ENCODE measurements at regions not wholly inside any gene's neighbourhood (a gene's known extent, or its start where the extent isn't known, plus 50 kb on each side); places are given as distances from the start of the nearest gene placed in this dataset.
"Not testable (repeated sequence)": the region's sequence is repeated elsewhere in the genome, so short reads cannot be mapped to it uniquely, and the experiment has no call there.

DNA sequence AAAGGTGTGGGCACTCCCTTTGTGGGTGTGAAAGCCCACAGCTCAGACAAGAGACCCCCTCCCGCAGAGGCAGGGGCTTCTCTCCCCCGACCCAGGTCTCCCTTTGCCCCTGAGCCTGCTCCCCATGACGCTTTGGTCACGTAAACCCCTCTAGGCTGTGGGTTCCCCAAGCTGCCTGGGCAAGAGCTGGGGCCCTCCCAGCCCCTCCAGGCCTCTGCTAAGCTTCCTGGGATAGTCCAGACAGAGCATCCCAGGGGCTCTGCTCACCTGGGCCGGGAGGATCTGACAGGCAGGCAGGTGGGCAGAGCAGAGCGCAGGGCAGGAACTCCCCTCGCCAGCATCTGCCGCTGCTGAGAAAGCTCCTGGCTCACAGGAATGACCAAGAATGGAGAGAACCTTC is 177.3 kb downstream of the BANP start:
- FAIRE-seq (no peak), DNase-seq (ENCODE audit: insufficient read length, low spot score) (no peak)

DNA sequence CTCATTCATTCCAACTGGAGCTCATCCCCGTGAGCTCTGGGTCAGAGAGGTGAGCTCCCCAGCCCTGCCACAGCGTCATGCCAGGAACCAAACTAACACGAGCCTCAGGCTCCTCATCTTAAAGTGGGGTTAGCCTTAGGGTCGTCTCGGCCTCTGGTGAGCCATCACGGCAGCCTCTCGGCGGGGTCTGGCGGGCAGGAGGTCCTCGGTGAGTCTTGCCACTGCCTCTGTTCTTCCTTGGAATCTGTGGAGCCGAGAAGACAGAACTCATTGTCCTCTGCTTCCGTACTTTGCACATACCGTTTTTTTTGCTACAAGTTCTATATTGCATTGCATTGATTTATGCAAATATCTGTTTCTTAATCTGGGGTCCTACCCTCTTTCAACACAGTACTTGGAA is 177.9 kb downstream of the BANP start:
- DNase-seq (ENCODE audit: insufficient read length, low spot score); FAIRE-seq: not testable (repeated sequence)

DNA sequence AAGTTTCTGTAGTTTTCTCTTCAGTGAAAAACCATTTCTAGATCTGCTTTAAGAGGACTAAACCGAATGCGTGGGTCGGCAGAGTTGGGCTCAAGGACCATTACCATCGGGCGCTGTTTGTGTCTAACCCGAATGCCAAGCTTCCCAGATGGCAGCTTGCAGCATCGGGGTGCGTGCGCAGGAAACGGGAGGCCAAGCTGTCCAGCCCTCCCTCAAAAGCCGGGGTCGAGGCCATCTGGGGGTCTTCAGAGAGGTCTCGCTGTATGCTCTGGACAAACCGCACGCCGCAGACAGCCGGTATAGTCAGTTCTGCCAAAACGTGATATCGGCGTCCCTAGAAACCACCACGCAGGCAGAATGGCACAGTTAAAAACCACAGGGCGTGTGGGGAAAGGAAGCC is 178.8 kb downstream of the BANP start:
- DNase-seq (ENCODE audit: insufficient read length, low spot score) (no peak), FAIRE-seq (no peak)

DNA sequence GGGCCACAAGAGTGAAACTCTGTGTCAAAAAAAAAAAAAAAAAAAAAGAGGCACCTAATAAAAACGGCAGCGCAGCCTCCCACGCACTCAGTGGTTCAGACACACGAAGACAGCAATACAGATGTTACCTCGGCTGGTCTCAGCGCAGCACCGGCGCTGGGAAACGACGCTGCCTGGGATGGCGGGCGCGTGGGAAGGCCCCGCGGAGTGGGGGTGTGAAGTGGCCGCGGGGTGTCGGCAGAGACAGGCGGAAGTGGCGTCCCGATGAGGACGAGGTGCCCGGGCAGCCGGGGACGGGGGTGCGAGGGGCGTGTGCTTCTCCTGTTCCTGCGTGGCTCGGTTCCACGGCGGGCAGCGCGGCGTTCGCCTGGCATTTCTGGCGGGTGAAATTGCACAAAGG is 179.4 kb downstream of the BANP start:
- FAIRE-seq, result no peak
- DNase-seq (ENCODE audit: insufficient read length, low spot score), result no peak

DNA sequence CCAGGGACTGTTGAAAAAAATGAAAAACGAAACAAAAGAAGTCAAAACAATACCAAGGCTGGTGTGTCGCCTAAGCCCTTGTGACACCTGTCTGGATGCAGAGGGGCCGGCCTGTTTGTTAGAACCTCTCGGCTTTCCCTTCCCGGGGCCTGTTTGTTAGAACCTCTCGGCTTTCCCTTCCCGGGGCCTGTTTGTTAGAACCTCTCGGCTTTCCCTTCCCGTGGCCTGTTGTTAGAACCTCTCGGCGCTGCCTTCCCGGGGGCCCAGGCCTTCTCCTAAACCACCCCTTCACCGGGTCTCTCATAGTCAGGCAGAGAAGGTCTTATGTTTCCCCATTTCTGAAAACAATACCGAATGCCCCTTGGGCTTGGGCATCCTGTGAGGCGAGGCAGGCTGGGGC is 180.0 kb downstream of the BANP start:
- FAIRE-seq (no peak), DNase-seq (ENCODE audit: insufficient read length, low spot score) (no peak)

DNA sequence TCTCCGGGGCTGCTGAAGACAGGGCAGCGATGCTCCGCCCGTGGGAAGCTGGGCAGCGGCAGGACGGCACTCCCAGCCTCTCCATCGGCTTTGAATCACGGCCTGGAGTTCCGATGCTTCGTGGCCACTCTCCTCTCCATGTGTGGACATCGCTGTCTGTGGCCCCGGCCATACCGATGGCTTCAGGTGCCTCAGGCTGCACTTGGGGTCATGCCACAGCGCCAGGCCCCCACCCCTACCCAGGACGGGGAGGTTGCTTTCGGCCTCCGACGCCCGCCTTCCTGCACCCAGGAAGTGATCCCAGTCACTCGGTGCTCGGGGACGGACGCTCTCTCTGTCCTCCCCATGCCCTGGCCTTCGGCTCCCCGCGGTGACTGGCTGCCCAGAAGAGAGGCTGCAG is 180.7 kb downstream of the BANP start:
- DNase-seq (ENCODE audit: insufficient read length, low spot score), result no peak
- FAIRE-seq, result no peak

DNA sequence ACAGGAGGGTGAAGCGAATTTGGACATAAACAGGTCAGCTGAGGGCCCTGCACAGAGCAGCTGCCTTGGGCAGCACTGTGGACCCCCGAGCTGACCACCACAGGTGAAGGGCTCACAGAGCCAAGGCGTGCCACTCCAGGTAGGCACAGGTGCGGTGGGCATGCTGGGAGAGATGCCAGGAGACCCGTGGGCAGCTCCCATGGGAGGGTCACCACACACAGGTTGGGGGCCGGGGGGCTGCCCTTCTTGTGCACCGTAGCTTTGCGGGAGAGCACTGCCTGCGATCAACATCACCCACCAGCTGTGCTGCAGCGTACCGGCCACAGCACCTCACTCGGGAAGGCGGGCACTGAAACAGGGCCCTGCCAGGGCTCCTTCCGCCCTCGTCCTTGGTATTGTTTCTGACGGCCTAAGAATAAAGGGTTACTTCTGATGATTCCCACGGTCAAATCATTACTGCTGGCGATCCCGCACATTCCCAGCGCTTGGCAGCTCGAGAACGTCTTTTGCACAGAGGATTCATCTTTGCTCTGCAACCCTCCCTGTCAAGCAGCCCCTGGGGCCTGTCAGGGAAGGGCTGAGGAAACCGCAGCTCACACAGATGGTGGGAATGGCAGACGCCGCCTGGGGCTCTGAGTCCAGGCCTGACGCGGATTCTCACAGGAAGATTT is 181.7 kb downstream of the BANP start:
- DNase-seq (ENCODE audit: insufficient read length, low spot score) (no peak), FAIRE-seq (no peak)

DNA sequence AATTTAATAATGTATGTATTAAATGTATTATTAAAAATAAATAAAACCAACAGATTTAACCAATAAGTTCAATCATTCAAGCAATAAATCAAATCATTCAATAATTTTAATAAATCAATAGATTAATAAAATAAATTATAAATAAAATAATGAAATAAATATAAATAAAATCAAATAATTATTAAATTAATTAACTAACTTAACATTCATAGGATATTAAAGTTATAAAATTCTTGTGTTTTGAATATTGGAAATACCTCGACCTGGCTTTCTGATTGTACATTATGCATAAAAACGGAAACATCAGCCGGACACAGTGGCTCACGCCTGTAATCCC is 182.2 kb downstream of the BANP start:
- no peak for FAIRE-seq

DNA sequence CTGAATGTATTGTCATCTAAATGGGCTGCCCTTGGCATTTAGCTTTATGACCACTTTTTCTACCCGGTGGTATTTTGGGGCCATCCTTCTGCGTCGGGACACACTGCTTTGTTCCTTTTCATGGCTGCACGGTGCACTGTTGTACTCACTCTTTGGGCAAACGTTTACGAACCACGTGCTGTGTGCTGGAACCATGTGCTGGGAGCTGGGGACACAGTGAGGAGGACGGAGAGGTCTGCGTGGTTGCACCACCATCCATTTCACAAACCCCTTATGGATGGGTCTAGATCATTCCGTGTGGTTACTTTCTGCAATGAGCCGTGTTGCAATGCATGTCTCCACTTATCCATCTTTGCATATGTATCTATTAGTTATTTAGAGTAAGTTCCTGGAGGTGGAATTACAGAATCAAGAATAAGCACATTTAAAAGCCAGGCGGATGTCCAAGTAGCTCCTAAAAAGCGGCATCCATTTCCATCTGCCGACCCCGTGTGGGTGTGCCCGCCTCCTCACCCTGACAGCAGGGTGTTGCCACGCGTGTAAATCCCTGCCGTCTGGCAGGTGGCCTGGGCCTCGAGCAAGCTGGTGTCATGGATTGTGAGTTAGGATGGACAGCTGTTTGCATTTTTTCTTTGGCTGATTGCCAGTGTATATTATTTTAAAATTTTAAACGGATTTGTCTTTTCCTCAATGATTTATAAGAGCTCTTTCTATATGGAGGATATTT is 183.1 kb downstream of the BANP start:
- not testable (repeated sequence) for DNase-seq (ENCODE audit: insufficient read length, low spot score)
- peak; percentile 66 for FAIRE-seq

More for the DNA sequence above, 182.2 kb downstream of the BANP start:
- no peak for DNase-seq (ENCODE audit: insufficient read length, low spot score)

DNA sequence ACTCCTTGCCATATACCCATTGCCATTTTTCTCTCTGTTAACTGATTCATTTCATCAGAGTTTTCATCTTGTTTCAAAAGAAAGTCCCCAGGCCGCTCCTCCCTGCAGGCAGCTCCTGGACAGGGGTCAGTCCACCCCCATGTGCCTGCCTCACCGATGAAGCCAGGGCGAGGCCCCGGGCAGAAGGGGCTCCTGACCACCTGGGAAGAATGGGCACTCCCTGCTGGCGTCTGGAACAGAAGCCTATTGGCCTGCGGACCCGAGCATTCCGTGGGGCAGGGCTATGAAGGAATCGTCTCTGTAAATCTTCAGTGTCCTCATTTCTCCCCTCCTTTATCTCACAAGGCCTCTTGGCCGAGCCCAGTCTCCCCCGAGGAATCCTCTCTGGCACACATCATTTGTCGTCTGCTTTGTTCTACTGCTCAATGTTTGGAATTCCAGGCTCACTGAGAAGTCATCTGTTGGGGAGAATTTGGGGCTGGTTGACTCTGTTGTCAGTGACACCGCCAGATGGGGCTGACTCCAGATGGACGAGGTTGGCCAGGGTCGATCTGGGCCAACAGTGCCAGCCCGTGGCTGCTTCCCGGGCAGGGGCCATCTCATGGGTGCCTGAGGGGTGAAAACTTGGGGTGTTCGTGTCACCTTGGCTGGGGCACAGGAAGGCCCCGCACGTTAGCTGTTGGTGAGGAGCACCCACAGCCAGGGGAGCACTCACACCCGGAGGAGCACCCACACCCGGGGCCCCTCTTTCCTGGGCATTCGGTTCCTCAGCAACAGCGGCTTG is 183.9 kb downstream of the BANP start:
- not testable (repeated sequence) for DNase-seq (ENCODE audit: insufficient read length, low spot score); FAIRE-seq

DNA sequence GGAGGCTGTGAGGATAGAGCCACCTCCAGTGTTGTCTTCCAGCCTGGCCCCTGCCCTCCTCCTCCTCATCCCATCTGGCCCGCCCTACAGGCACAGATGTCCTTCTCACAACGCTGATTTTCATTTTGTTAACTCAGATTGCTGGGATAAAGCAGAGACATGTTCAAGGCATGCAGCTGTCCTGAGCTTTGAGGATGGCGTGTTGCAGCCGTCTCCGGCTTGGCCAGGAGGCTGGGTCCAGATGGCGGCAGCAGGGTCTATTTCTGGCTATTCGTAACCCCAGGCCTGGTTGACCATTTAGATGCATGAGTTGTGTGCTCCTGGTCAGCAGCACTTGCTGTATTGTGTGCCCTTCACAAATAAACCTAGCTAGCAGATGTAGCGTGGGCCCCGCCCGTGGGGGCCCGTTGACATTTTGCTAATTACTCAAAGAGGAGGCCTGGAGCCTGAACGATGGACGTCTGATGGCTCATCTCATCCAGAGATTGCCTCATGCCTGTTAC is 185.0 kb downstream of the BANP start:
- FAIRE-seq; DNase-seq (ENCODE audit: insufficient read length, low spot score): not testable (repeated sequence)

DNA sequence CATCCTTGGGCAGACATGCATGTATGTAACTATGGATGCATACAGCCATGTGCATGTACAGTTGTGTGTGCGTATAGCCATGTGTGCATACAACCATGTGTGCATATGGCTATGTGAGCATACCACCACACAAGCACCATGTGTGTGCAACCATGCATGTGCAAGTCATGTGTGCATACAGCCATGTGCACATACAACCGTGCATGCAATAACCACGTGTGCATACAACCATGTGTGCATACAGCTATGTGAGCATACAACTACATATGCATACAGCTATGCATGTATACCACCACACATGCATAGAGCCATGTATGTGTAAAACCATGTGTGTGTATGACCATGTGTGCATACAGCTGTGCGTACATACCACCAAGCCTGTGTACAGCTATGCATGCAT is 185.7 kb downstream of the BANP start:
- FAIRE-seq, result not testable (repeated sequence)

DNA sequence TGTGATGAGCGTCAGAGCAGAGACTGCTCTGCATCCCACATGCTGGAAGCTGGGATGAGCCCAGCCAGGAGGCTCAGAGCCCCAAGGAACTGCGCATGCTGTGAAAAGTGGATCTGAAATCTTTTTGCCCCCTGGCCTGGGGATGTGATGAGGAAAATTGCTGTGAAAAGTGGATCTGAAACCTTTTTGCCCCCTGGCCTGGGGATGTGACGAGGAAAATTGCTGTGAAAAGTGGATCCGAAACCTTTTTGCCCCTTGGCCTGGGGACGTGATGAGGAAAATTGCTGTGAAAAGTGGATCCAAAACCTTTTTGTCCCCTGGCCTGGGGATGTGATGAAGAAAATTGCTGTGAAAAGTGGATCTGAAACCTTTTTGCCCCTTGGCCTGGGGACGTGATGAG is 187.9 kb downstream of the BANP start:
- not testable (repeated sequence) for DNase-seq (ENCODE audit: insufficient read length, low spot score); FAIRE-seq

More for the DNA sequence above, 185.7 kb downstream of the BANP start:
- DNase-seq (ENCODE audit: insufficient read length, low spot score), result not testable (repeated sequence)

DNA sequence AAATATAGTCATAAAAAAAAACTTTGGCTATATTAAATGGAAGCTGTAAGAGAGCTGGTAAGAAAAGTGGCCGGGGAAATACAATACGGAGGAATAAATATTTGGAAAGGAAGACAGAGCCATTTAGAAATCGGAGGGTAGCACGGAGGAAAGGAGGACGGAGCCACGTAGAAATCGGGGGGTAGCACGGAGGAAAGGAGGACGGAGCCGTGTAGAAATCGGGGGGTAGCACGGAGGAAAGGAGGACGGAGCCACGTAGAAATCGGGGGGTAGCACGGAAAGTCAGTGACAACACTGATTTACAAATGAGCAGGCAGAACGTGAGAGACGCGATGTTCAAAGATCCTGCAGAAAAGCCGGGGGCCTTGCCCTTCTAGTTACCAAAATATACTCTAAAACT is 189.0 kb downstream of the BANP start:
- peak; percentile 88 for FAIRE-seq
- not testable (repeated sequence) for DNase-seq (ENCODE audit: insufficient read length, low spot score)

DNA sequence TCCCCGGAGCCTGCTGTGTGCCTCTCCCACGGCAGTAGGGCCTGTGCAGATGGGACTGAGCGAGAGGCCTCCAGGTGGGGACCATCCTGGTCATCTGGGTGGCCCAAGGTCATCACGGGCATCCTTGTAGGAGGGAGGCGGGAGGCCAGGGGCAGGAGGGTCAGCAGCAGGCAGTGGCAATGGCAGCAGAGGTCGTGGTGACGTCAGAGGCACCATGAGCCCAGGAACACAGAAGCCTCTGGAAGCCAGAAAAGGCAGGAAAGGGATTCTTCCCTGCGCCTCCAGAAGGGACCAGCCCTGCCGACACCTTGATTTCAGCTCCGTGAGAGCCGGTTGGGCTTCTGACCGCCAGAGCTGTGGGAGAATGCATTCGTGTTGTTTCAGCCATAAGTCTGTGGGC is 190.3 kb downstream of the BANP start:
- no peak for FAIRE-seq
- DNase-seq (ENCODE audit: insufficient read length, low spot score), result no peak

DNA sequence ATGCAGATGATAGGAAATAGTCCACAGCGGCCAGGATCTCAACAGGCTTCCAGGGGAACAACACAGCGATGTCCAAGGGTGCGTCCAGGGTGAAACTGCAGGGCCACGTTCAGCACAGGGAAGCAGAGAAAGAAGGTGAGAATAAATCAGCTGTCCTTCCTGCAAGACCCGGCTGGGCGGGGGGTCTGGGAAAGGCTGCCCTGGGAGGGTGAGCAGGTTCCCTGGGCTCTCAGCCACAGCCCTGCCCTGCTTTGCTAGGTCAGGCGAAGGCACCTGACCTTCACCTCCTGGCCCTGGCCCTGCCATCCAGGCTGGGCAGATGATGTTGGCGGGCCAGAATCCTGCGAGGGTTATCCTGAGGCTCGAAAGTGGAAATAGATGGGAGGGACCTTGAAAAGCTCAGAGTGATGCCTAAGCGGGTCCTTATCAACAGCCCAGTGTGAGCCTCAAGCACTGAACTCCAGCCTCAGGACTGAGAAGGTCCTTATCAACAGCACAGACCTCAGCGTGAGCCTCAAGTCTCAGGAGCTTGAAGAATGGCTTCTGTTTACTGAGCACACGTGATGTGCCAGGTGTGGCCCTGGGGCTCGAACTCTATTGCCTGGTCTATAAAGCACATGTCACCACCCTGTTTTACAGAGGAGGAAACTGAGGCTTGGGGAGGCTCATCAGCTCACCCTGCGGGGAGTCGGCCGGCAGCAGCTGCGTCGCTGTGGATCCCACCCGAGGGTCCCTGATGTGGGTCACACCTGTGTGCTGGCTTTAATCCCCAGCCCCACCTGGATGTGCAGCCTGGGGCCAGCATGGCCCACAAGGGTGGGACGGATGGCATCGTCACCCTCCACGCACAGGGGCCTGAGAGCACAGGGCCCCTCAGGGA is 191.1 kb downstream of the BANP start:
- DNase-seq (ENCODE audit: insufficient read length, low spot score); FAIRE-seq: not testable (repeated sequence)

DNA sequence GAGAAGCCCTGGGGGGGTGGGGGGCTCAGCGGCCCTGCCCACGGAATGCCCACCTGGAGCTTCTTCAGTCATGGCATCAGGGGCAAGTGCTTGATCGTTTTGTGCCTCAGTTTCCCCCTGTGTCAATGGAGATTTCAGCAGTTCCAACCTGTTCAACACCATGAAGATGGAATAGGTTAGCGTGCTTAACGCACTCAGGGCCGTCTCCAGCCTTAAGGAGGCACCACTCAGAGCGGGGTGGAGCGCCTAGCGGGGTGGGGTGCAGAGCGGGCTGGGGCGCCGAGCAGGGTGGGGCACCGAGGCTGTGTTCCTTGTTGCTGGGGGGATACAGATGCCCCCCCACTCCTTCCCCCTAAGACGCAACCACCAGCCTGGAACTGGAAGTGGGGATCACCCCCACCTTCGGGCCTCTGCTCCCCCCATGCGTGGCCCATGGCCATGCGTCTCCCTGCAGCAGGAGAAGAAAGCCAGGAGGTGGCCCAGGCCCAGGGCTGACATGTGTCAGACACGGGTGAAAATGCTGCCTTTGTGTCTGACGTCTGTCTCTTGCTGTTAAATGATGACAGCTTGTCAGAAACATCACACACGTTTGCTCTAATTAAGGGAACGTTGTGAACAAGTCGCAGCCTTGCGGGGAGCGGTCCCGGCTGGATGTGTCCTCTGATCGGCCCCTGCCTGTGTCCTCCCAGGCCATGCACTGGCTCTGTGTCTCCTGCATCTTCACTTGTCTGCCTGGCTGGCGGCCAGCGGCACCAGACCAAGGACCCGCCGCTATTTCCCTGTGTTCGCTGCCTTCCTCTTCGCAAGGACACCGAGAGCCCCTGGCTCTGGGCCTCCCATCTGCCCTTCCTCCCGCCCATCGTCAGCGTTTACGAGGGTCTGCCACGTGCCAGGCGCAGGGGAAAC is 192.1 kb downstream of the BANP start:
- FAIRE-seq; DNase-seq (ENCODE audit: insufficient read length, low spot score): not testable (repeated sequence)

DNA sequence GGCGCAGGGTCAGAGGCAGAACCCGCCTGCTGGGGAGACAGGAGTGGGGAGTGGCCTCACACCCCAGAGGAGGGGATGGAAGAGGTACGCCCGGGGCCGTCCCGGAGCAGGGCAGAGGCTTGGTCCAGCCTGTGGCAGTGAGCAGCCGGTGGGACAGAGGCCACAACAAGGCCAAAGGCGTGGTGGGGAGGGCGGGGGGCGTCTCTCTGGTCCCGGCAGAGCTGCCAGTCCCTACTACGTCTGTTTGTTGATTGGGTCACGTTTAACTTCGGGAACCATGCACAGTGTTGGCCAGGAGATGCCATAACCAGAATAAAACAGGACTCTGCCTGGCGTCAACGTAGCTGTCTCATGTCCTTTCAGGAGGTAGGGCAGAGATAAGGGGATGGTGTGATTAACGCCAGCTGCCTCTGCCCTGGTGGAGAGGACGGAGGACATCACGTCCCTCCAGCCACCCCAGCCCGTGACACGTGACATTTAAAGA is 192.8 kb downstream of the BANP start:
- no peak for DNase-seq (ENCODE audit: insufficient read length, low spot score)
- FAIRE-seq, result no peak

DNA sequence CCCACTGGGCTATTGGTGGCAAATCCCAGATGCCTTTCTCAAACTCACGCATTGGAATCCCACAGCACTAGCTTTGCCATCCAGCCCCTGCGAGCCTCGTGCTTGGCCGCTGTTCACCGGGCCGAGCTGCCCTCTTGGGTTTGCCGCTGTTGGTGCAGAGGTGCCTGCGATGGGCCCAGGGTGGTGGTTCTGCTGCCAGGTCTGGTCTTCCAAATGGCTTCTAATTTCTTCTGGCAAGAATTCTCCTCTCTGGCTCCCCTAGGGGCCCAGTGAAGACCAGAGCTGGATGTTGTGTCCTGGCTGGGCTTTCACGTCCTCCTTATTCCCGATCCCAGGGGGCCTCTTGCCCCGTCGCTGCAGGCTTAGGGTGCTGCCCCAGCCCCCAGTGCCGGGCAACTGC is 194.1 kb downstream of the BANP start:
- not testable (repeated sequence) for FAIRE-seq

More for the DNA sequence above, 194.1 kb downstream of the BANP start:
- DNase-seq (ENCODE audit: insufficient read length, low spot score), result not testable (repeated sequence)
